Right kidney (tissue), 1 donor: ENCODE measurements at regions not wholly inside any gene's neighbourhood (a gene's known extent, or its start where the extent isn't known, plus 50 kb on each side); places are given as distances from the start of the nearest gene placed in this dataset.
"Not testable (repeated sequence)": the region's sequence is repeated elsewhere in the genome, so short reads cannot be mapped to it uniquely, and the experiment has no call there.

Source experiments
- DNase-seq: peaks from one replicate; pipeline ENCODE4 v3.0.0-alpha.2; 2016

- DNase-seq = no peak
Measured at GRCh38 chrX:13518126-13518525, 51.3 kb upstream of the EGFL6 start.

GRCh38 chrX:13515211-13515930 is 54.0 kb upstream of the EGFL6 start:
- no peak for DNase-seq

GRCh38 chrX:13511944-13512330 is 57.5 kb upstream of the EGFL6 start:
- DNase-seq = no peak

GRCh38 chrX:13511241-13511943 is 58.0 kb upstream of the EGFL6 start:
- no peak for DNase-seq

- DNase-seq = no peak
Measured at GRCh38 chrX:13507893-13508292, 61.5 kb upstream of the EGFL6 start.

GRCh38 chrX:13506574-13506973 is 62.8 kb upstream of the EGFL6 start:
- no peak for DNase-seq

- no peak for DNase-seq
Measured at GRCh38 chrX:13502590-13502989, 66.8 kb upstream of the EGFL6 start.

GRCh38 chrX:13499736-13500135 is 69.7 kb upstream of the EGFL6 start:
- no peak for DNase-seq

GRCh38 chrX:13498238-13498637 is 71.2 kb upstream of the EGFL6 start:
- DNase-seq = no peak

- no peak for DNase-seq
Measured at GRCh38 chrX:13495232-13495631, 74.2 kb upstream of the EGFL6 start.

GRCh38 chrX:13494562-13494961 is 74.8 kb upstream of the EGFL6 start:
- DNase-seq = no peak

GRCh38 chrX:13493659-13494058 is 75.7 kb upstream of the EGFL6 start:
- DNase-seq = no peak

GRCh38 chrX:13492286-13492685 is 77.1 kb upstream of the EGFL6 start:
- DNase-seq = no peak

- DNase-seq = no peak
Measured at GRCh38 chrX:13491061-13491460, 78.3 kb upstream of the EGFL6 start.

GRCh38 chrX:13489454-13489853 is 79.9 kb upstream of the EGFL6 start:
- DNase-seq = no peak

GRCh38 chrX:13487731-13488505 is 81.5 kb upstream of the EGFL6 start:
- DNase-seq = peak; percentile 63

- DNase-seq = no peak
Measured at GRCh38 chrX:13485167-13485566, 84.2 kb upstream of the EGFL6 start.

- no peak for DNase-seq
Measured at GRCh38 chrX:13483773-13484172, 85.6 kb upstream of the EGFL6 start.

- DNase-seq = no peak
Measured at GRCh38 chrX:13482746-13483541, 86.5 kb upstream of the EGFL6 start.

GRCh38 chrX:13480780-13481179 is 88.6 kb upstream of the EGFL6 start:
- not testable (repeated sequence) for DNase-seq

GRCh38 chrX:13479452-13479813 is 90.0 kb upstream of the EGFL6 start:
- no peak for DNase-seq

GRCh38 chrX:13478740-13479451 is 90.5 kb upstream of the EGFL6 start:
- DNase-seq = no peak
